ENCODE measurements at regions not wholly inside any gene's neighbourhood (a gene's known extent, or its start where the extent isn't known, plus 50 kb on each side); places are given as distances from the start of the nearest gene placed in this dataset.
"Not testable (repeated sequence)": the region's sequence is repeated elsewhere in the genome, so short reads cannot be mapped to it uniquely, and the experiment has no call there.

- DNase-seq (ENCODE audit: low read depth), result no peak
These were observed 606.2 kb upstream of the VRK2 start for GRCh38 chr2:57440437-57440836.

GRCh38 chr2:57443086-57443485 is 603.5 kb upstream of the VRK2 start:
- DNase-seq (ENCODE audit: low read depth), result no peak

GRCh38 chr2:57443973-57444521 is 602.6 kb upstream of the VRK2 start:
- peak; percentile 77 for DNase-seq (ENCODE audit: low read depth)

- peak; percentile 42 for DNase-seq (ENCODE audit: low read depth)
These were observed 601.7 kb upstream of the VRK2 start for GRCh38 chr2:57444752-57445430.

- no peak for DNase-seq (ENCODE audit: low read depth)
These were observed 597.8 kb upstream of the VRK2 start for GRCh38 chr2:57448816-57449215.

- no peak for DNase-seq (ENCODE audit: low read depth)
These were observed 596.4 kb upstream of the VRK2 start for GRCh38 chr2:57450170-57450569.

- no peak for DNase-seq (ENCODE audit: low read depth)
These were observed 594.0 kb upstream of the VRK2 start for GRCh38 chr2:57452634-57453033.

- DNase-seq (ENCODE audit: low read depth), result peak; percentile 32
These were observed 592.7 kb upstream of the VRK2 start for GRCh38 chr2:57453945-57454344.

GRCh38 chr2:57460396-57461276 is 586.0 kb upstream of the VRK2 start:
- DNase-seq (ENCODE audit: low read depth), result no peak

- DNase-seq (ENCODE audit: low read depth), result no peak
These were observed 585.0 kb upstream of the VRK2 start for GRCh38 chr2:57461624-57462023.

- DNase-seq (ENCODE audit: low read depth), result no peak
These were observed 581.5 kb upstream of the VRK2 start for GRCh38 chr2:57465067-57465466.

GRCh38 chr2:57465967-57466366 is 580.6 kb upstream of the VRK2 start:
- DNase-seq (ENCODE audit: low read depth), result no peak

- DNase-seq (ENCODE audit: low read depth), result no peak
These were observed 571.2 kb upstream of the VRK2 start for GRCh38 chr2:57475391-57475790.

GRCh38 chr2:57479981-57480380 is 566.6 kb upstream of the VRK2 start:
- peak; percentile 32 for DNase-seq (ENCODE audit: low read depth)

GRCh38 chr2:57488061-57488460 is 558.5 kb upstream of the VRK2 start:
- DNase-seq (ENCODE audit: low read depth), result no peak

GRCh38 chr2:57490741-57491140 is 555.9 kb upstream of the VRK2 start:
- DNase-seq (ENCODE audit: low read depth), result peak; percentile 36

GRCh38 chr2:57491213-57491612 is 555.4 kb upstream of the VRK2 start:
- DNase-seq (ENCODE audit: low read depth), result no peak

GRCh38 chr2:57493966-57494365 is 552.6 kb upstream of the VRK2 start:
- DNase-seq (ENCODE audit: low read depth), result not testable (repeated sequence)

- peak; percentile 77 for DNase-seq (ENCODE audit: low read depth)
These were observed 549.0 kb upstream of the VRK2 start for GRCh38 chr2:57497489-57498096.

- no peak for DNase-seq (ENCODE audit: low read depth)
These were observed 541.8 kb upstream of the VRK2 start for GRCh38 chr2:57504787-57505186.

- no peak for DNase-seq (ENCODE audit: low read depth)
These were observed 537.4 kb upstream of the VRK2 start for GRCh38 chr2:57509189-57509588.

GRCh38 chr2:57510704-57511103 is 535.9 kb upstream of the VRK2 start:
- no peak for DNase-seq (ENCODE audit: low read depth)

GRCh38 chr2:57515366-57515765 is 531.2 kb upstream of the VRK2 start:
- no peak for DNase-seq (ENCODE audit: low read depth)

Measured in ELR (cell line).